Spinal cord (tissue), 9 donors: ENCODE measurements at regions not wholly inside any gene's neighbourhood (a gene's known extent, or its start where the extent isn't known, plus 50 kb on each side); places are given as distances from the start of the nearest gene placed in this dataset.

Source experiments
- DNase-seq, 6 donors: peaks; one replicate each; pipeline versions ENCODE4 v3.0.0 to v3.0.0-alpha.2; 2013 to 2015; ENCODE audit warnings: low spot score in 6 of 6, low read depth in 4 of 6
- H3K27ac ChIP-seq: one replicate; pipeline ENCODE4 v1.5.1; 2013; ENCODE audit warnings: low read depth, low read length, control low read depth
- H3K27me3 ChIP-seq: one replicate; pipeline ENCODE4 v1.6.1; 2013; ENCODE audit warnings: low read length; ENCODE audit not compliant: control insufficient read depth, insufficient read depth
- H3K36me3 ChIP-seq: one replicate; pipeline ENCODE4 v1.6.1; 2013; ENCODE audit warnings: low read length; ENCODE audit not compliant: control insufficient read depth, insufficient read depth
- H3K4me1 ChIP-seq: one replicate; pipeline ENCODE4 v1.6.1; 2013; ENCODE audit warnings: low read length; ENCODE audit not compliant: control insufficient read depth, insufficient read depth
- H3K4me3 ChIP-seq: one replicate; pipeline ENCODE4 v1.5.1; 2013; ENCODE audit warnings: low read depth, low read length, control low read depth
- H3K9me3 ChIP-seq: one replicate; pipeline ENCODE4 v1.6.1; 2013; ENCODE audit warnings: low read length; ENCODE audit not compliant: control insufficient read depth, insufficient read depth
- WGBS: methylation state at CpG from one replicate; pipeline ENCODE4 v1.1.5; 2013; ENCODE audit warnings: missing lambda C conversion rate; ENCODE audit not compliant: insufficient coverage; 5-methylcytosine and 5-hydroxymethylcytosine counted together
- donor health status: healthy.

DNA sequence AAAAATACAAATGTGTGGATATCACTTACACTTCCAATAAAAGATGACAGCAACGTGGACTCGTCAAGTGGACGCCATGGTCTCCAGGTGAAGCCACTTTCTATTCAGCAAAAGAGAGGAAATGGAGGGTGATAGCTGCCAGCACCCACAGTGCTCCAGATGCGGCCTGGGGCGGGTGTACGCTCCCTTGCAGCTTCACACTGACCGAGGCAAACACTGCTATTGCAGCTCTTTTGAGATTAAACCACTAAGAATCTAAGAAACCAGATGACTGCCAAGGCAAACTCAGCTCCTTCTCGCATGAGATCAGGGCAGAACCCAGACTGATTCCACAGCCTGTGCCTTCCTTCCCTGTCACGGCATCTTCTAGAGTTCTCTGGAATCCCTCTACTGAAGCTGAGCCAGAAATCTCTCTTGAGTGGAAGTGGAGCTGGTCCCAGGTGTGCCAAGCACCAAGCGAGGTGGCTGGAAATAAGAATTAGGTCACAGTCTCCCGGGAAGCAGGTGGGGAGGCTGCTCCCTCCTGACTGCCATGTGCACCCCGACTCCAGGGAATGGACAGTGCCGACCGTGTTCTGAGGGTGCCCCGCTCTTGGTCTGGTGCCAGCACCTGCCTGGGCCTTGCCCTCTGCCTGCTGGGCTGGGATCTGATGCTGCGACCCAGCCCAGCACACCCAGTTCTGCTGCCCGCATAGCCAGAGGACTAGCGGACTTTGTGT, 90.1 kb upstream of the AFDN start:
- Histone ChIP-seq H3K9me3 (no peaks in the 10 kb centered on the region), H3K27me3 (no peaks in the 10 kb centered on the region), H3K27ac (peak overlapping the region; percentile 4), H3K36me3 (no peaks in the 10 kb centered on the region), H3K4me1 (peaks cover 23% of the 10 kb centered on the region), H3K4me3 (no peak overlapping the region)
- peak in 1 of 6 donors; percentile 44 for DNase-seq
- WGBS, result 81% methylated on average over 16 of the region's 18 CpGs

DNA sequence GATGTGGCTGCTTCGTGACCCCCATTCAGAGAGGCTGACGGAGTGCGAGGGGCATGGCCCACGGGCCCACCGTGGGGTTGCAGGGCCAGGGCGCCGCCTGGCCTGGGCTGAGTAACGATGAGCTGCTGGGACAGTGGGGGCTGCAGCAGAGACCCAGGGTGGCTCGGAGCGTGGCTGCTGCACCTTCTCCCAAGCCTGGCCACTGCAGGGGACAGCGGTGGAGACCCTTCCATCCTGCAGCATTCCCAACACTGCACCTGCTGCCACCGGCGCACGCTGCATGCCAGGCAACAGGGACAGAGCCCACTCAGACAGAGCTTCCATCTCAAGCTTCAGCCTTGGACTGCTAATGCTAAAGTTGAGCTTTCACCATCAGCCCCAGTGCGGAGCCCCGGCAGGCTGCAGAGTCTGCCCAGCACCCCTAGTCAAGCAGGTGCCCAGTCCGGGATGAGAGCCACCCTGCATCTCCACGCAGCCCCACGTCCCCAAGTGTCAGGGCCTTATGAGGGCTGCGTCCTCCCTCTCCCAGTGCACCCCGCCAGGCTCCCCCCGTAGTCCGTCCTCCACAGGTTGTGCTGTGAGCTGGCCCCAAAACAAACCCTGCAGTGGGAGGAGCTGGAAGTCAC, 89.4 kb upstream of the AFDN start:
- no peaks in the 10 kb centered on the region for H3K36me3 ChIP-seq
- no peak overlapping the region for H3K4me3 ChIP-seq
- no peak overlapping the region for H3K27ac ChIP-seq
- WGBS, result 94% methylated on average over 23 of the region's 23 CpGs
- DNase-seq, result no peak
- H3K9me3 ChIP-seq, result no peaks in the 10 kb centered on the region
- no peaks in the 10 kb centered on the region for H3K27me3 ChIP-seq
- H3K4me1 ChIP-seq, result peaks cover 16% of the 10 kb centered on the region

DNA sequence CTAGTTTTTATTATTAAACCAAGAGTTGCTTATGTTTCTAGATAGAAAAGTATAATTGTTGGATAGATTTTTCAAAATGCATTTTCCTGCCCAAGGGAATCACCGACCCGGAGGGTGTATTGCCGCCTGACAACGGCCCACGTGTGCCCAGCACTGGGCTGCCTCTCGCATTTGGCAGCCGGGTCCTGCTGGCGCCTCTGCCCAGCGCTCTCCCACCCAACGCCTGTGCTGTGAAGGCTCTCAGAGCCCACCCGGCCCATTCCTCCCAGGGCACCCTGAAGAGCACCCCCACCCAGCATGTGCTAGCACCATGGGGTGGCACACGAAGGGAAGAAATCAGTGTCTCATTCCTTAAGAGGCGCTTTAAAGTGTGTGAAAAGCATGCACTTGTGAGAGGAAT, 88.3 kb upstream of the AFDN start:
- WGBS, result 88% methylated on average over 10 of the region's 13 CpGs
- Histone ChIP-seq H3K36me3 (no peaks in the 10 kb centered on the region), H3K27ac (no peak overlapping the region), H3K9me3 (no peaks in the 10 kb centered on the region), H3K27me3 (no peaks in the 10 kb centered on the region), H3K4me1 (peaks cover 15% of the 10 kb centered on the region), H3K4me3 (no peak overlapping the region)
- no peak for DNase-seq

DNA sequence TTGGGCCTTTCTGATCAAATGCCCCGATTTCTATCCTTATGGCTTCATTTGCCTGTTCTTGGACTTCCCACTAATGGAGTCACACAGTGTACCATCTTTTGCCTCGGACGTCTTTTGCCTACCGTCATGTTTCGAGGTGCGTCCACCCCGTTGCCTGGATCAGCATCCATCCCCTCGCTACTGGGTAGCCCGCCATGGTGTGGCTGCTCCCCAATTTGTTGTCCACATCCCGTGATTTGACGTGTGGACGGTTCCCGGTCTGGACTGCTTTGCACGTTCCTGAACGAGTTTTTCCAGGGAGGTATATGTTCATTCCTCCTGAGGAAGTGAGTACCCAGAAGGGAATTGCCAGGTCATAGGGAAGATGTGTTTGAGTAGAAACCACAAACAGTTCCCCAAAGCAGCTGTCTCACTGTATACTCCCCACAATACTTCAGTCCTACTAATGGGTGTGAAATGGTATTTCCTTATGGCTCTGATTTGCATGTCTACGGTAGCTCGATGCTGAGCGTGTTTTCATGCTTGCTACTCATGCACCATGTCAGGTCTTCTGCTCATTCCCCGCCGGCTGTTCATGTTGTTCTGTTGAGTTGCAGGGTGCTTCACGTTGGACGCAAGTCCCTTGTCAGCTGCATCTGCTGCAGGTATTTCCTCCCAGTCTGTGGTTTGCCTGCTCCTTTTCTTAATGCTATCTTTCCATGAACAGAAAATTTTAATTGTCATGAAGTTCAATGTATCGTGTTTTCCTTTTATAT, 86.8 kb upstream of the AFDN start:
- WGBS, result 95% methylated on average over 16 of the region's 23 CpGs
- no peaks in the 10 kb centered on the region for H3K27me3 ChIP-seq
- H3K9me3 ChIP-seq, result no peaks in the 10 kb centered on the region
- no peaks in the 10 kb centered on the region for H3K36me3 ChIP-seq
- H3K27ac ChIP-seq, result no peak overlapping the region
- H3K4me1 ChIP-seq, result peaks cover 7% of the 10 kb centered on the region
- H3K4me3 ChIP-seq, result no peak overlapping the region
- DNase-seq, result no peak

DNA sequence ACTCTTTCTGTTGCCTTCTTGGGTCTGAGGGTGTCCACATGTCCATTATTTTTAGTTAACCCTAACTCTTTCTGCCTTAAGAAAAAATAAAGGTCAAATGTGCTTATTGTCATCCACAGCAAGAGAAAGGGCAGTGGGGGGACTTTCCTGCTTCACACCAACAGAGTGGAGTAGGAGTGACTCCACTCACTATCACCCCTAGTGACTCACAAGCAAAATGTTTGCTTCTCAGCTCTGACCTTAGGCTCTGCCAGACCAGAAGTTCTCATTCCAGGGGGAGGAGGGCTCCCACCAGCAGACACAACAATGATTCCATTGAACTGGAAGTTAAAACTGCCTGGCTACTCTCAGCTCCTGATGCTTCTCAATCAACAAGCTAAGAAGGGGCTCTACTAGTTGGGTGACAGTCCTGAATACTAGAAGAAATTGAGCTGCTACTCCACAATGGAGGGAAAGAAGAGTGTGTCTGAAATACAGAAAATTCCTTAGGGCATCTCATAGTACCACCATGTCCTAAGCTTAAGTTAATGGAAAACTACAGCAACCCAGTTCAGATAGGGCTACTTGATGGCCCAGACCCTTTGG, 83.9 kb upstream of the AFDN start:
- H3K36me3 ChIP-seq, result no peaks in the 10 kb centered on the region
- H3K4me3 ChIP-seq, result no peak overlapping the region
- no peaks in the 10 kb centered on the region for H3K27me3 ChIP-seq
- DNase-seq, result no peak
- no peak overlapping the region for H3K27ac ChIP-seq
- H3K9me3 ChIP-seq, result no peaks in the 10 kb centered on the region
- no peaks in the 10 kb centered on the region for H3K4me1 ChIP-seq

DNA sequence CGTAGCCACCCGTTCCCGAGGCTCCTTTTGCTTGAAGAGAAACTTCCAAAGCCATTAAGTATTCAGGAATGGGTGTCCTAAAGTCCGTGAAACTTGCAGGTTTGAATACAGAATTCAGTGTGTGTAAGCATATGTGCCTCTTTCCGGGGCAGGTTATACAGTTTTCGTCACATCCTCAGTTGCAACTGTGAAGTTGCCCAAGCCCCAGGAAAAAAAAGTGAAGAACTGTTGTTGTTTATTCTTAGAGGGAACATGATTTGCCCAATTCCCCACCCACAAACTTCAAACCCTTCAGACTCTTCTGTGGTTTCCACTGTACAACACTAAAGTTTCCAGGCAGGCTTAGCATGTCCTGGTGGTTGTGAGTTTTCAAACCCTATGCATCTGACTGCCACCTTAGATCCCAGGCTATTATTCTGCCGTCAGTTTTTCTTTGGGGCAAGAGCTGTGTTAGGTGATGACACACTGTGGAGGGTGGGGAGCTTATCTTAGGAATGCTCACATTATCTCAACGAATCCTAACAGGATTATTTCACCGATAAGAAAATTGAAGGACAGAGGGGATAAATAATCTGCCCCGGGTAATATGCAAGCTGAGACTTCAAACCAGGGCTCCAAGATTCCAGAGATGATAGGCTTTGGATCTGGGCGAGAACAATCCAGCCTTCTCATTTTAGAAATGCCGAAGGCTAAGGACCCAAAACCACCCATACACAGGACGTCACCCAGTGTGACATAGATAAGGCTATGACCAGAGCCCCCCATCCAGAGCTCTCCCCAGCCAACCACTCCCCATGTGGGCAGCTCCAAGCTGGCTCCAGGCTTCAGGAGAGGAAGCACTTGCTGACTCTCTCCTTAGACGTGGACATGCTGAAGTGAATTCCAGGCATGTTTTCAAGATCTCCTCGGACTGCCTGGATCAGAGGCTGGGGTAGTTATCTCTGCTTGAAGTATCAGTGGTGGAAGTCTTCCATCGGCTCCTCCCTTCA, 81.7 kb upstream of the AFDN start:
- WGBS, result 84% methylated on average over 13 of the region's 16 CpGs
- H3K27ac ChIP-seq, result no peak overlapping the region
- H3K36me3 ChIP-seq, result no peaks in the 10 kb centered on the region

DNA sequence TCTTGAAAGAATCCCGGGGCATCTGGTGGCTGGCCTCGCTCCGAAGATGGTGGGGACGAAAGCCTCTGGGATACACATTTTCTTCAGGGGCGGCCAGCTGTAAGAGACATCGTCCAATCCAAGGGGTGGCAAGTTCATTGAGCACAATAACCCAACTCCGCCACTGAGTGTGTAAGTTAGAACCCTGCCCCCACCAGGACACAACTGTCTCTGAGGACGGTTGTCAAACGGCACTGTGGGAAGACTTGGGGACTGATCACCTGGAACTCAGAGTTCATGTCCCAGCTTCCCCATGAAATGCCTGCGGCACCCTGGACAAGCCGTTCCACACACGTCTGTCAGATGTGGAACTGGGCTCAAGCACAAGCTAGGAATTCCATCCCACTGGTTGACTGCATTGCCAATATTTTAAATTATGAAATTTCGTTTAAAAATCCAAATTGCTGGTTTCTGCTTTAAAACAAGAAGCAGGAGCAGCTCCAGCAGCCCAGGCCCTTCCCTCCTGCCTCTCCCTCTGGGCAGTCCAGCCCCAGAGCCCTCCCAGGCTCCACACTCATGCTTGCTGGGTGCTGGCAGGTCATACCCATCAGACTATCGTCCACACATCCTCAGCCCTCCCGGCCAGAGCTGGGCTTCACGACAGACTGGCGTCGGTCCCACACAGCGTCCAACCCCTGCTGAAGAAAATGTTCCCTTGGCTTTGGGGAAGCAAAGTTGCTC, 80.9 kb upstream of the AFDN start:
- Histone ChIP-seq H3K27me3 (no peaks in the 10 kb centered on the region), H3K9me3 (no peaks in the 10 kb centered on the region), H3K4me3 (no peak overlapping the region), H3K4me1 (no peaks in the 10 kb centered on the region), H3K27ac (no peak overlapping the region), H3K36me3 (no peaks in the 10 kb centered on the region)
- DNase-seq, result no peak
- WGBS, result 86% methylated on average over 19 of the region's 19 CpGs

More for the DNA sequence above, 81.7 kb upstream of the AFDN start:
- Histone ChIP-seq H3K27me3 (no peaks in the 10 kb centered on the region), H3K9me3 (no peaks in the 10 kb centered on the region), H3K4me1 (no peaks in the 10 kb centered on the region), H3K4me3 (no peak overlapping the region)
- DNase-seq, result no peak

DNA sequence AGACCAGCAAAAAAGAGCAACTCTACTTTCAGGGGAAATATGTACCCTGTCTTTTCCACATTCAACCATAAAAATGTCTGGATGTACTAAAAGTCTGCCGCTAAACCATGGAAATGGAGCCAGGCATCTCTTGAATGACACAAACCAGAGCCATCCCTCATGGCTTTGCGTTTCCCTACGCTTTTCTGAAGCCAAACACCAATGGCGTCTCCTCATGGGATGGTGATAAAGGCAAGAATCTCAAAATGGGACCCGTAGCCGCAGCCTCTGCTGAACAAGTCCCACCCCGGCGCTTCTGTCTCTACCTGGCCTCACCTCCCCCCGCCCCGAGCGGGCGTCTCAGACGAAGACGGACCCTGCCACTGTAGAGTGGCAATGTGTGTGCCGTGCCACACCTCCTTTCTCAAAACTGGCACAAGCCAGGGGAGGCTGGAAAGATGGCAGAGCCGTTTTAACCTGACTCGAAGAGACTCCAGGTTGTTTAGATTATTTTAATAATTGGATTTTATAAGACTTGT, 80.3 kb upstream of the AFDN start:
- no peaks in the 10 kb centered on the region for H3K9me3 ChIP-seq
- no peak for DNase-seq
- H3K27me3 ChIP-seq, result no peaks in the 10 kb centered on the region
- H3K4me1 ChIP-seq, result no peaks in the 10 kb centered on the region
- 86% methylated on average over 5 of the region's 17 CpGs for WGBS
- H3K4me3 ChIP-seq, result no peak overlapping the region
- no peak overlapping the region for H3K27ac ChIP-seq
- H3K36me3 ChIP-seq, result no peaks in the 10 kb centered on the region
